RKO (cell line): ENCODE measurements at regions not wholly inside any gene's neighbourhood (a gene's known extent, or its start where the extent isn't known, plus 50 kb on each side); places are given as distances from the start of the nearest gene placed in this dataset.
A peak's percentile ranks its signal among the peaks of the same experiment; 100 is the strongest.
"Not testable (repeated sequence)": the region's sequence is repeated elsewhere in the genome, so short reads cannot be mapped to it uniquely, and the experiment has no call there.

Experiments used
- DNase-seq: peaks from one replicate; pipeline ENCODE4 v3.0.0-alpha.2; 2016; ENCODE audit warnings: low spot score

- peak; percentile 52 for DNase-seq
Observed at GRCh38 chr12:41663598-41664265, 475.6 kb downstream of the PDZRN4 start.

- no peak for DNase-seq
Observed at GRCh38 chr12:41661141-41661765, 473.1 kb downstream of the PDZRN4 start.

GRCh38 chr12:41656454-41656853 is 468.3 kb downstream of the PDZRN4 start:
- DNase-seq, result no peak

GRCh38 chr12:41653386-41654326 is 465.5 kb downstream of the PDZRN4 start:
- DNase-seq, result no peak

- DNase-seq, result no peak
Observed at GRCh38 chr12:41652981-41653380, 464.9 kb downstream of the PDZRN4 start.

GRCh38 chr12:41645624-41646023 is 457.5 kb downstream of the PDZRN4 start:
- no peak for DNase-seq

GRCh38 chr12:41642808-41643207 is 454.7 kb downstream of the PDZRN4 start:
- DNase-seq, result not testable (repeated sequence)

GRCh38 chr12:41636653-41637052 is 448.5 kb downstream of the PDZRN4 start:
- no peak for DNase-seq

GRCh38 chr12:41635626-41636364 is 447.7 kb downstream of the PDZRN4 start:
- no peak for DNase-seq

- no peak for DNase-seq
Observed at GRCh38 chr12:41634091-41634490, 446.0 kb downstream of the PDZRN4 start.

- DNase-seq, result no peak
Observed at GRCh38 chr12:41629611-41630010, 441.5 kb downstream of the PDZRN4 start.

- no peak for DNase-seq
Observed at GRCh38 chr12:41627476-41627875, 439.4 kb downstream of the PDZRN4 start.

GRCh38 chr12:41624571-41624970 is 436.5 kb downstream of the PDZRN4 start:
- no peak for DNase-seq
